H9 (cell line): ENCODE measurements at regions not wholly inside any gene's neighbourhood (a gene's known extent, or its start where the extent isn't known, plus 50 kb on each side); places are given as distances from the start of the nearest gene placed in this dataset.

Experiments
- DNase-seq: peaks from one replicate; pipeline ENCODE4 v3.0.0-alpha.2; 2017
- H2AFZ ChIP-seq: one replicate; pipeline ENCODE4 v1.6.1; 2013; ENCODE audit warnings: mild to moderate bottlenecking, low read length, control low read depth, moderate library complexity
- H2AK5ac ChIP-seq: 2 replicates; pipeline ENCODE4 v1.6.1; 2013; ENCODE audit warnings: low read length, control low read depth, mixed read lengths; ENCODE audit not compliant: insufficient read length
- H2BK120ac ChIP-seq: one replicate; pipeline ENCODE4 v1.6.1; 2013; ENCODE audit warnings: low read depth, mild to moderate bottlenecking, low read length, control low read depth, inconsistent platforms; ENCODE audit not compliant: poor library complexity, severe bottlenecking
- H2BK12ac ChIP-seq: 2 replicates; pipeline ENCODE4 v1.6.1; 2013; ENCODE audit warnings: low read length, control low read depth, mixed read lengths, low read depth; ENCODE audit not compliant: insufficient read length
- H2BK15ac ChIP-seq: 2 replicates; pipeline ENCODE4 v1.6.1; 2013; ENCODE audit warnings: low read depth, low read length, control low read depth
- H2BK20ac ChIP-seq: one replicate; pipeline ENCODE4 v1.6.1; 2013; ENCODE audit warnings: low read depth, mild to moderate bottlenecking, low read length, control low read depth, inconsistent platforms; ENCODE audit not compliant: poor library complexity, severe bottlenecking
- H2BK5ac ChIP-seq: 2 replicates; pipeline ENCODE4 v1.6.1; 2013; ENCODE audit warnings: low read length, control low read depth, mixed read lengths; ENCODE audit not compliant: insufficient read length
- H3K14ac ChIP-seq: 2 replicates; pipeline ENCODE4 v1.6.1; 2013; ENCODE audit warnings: low read length, control low read depth; ENCODE audit not compliant: insufficient read depth
- H3K18ac ChIP-seq: 2 replicates; pipeline ENCODE4 v1.6.1; 2013; ENCODE audit warnings: low read depth, mild to moderate bottlenecking, mixed read lengths, low read length, control low read depth; ENCODE audit not compliant: insufficient read length
- H3K23ac ChIP-seq: 2 replicates; pipeline ENCODE4 v1.6.1; 2013; ENCODE audit warnings: low read length, control low read depth, mixed read lengths, low read depth; ENCODE audit not compliant: insufficient read length
- H3K23me2 ChIP-seq: 2 replicates; pipeline ENCODE4 v1.6.1; 2013; ENCODE audit warnings: low read depth, mild to moderate bottlenecking, mixed read lengths, low read length, control low read depth; ENCODE audit not compliant: insufficient read length, poor library complexity, severe bottlenecking
- H3K27ac ChIP-seq: 2 replicates; pipeline ENCODE4 v1.5.1; 2013; ENCODE audit warnings: low read length, control low read depth, mixed read lengths, low read depth; ENCODE audit not compliant: insufficient read length
- H3K27me3 ChIP-seq: 2 replicates; pipeline ENCODE4 v1.6.1; 2013; ENCODE audit warnings: low read length, control low read depth, inconsistent platforms; ENCODE audit not compliant: insufficient read depth
- H3K4ac ChIP-seq: 2 replicates; pipeline ENCODE4 v1.6.1; 2013; ENCODE audit warnings: low read depth, mild to moderate bottlenecking, control low read depth, inconsistent platforms, low read length, moderate library complexity
- H3K4me1 ChIP-seq: 2 replicates; pipeline ENCODE4 v1.6.1; 2013; ENCODE audit warnings: low read length, control low read depth, inconsistent platforms; ENCODE audit not compliant: insufficient read depth
- H3K4me2 ChIP-seq: 2 replicates; pipeline ENCODE4 v1.6.1; 2013; ENCODE audit warnings: low read length, control low read depth, mixed read lengths; ENCODE audit not compliant: insufficient read length, insufficient read depth
- H3K56ac ChIP-seq: 2 replicates; pipeline ENCODE4 v1.6.1; 2013; ENCODE audit warnings: low read depth, mild to moderate bottlenecking, mixed read lengths, low read length, control low read depth; ENCODE audit not compliant: insufficient read length
- H3K79me1 ChIP-seq: 2 replicates; pipeline ENCODE4 v1.6.1; 2013; ENCODE audit warnings: low read depth, mild to moderate bottlenecking, moderate library complexity, low read length, control low read depth, inconsistent platforms; ENCODE audit not compliant: insufficient read depth, poor library complexity, severe bottlenecking
- H3K79me2 ChIP-seq: 2 replicates; pipeline ENCODE4 v1.6.1; 2013; ENCODE audit warnings: low read length, control low read depth, inconsistent platforms; ENCODE audit not compliant: insufficient read depth
- H3K9ac ChIP-seq: 2 replicates; pipeline ENCODE4 v1.6.1; 2013; ENCODE audit warnings: low read length, control low read depth, mixed read lengths; ENCODE audit not compliant: insufficient read length; ENCODE audit errors: extremely low read depth
- H3K9me3 ChIP-seq: one replicate; pipeline ENCODE4 v1.6.1; 2013; ENCODE audit warnings: low read depth, low read length, inconsistent platforms; ENCODE audit not compliant: control insufficient read depth
- H3T11ph ChIP-seq: one replicate; pipeline ENCODE4 v1.6.1; 2013; ENCODE audit warnings: mild to moderate bottlenecking, low read length, control low read depth, inconsistent platforms
- H4K20me1 ChIP-seq: one replicate; pipeline ENCODE4 v1.6.1; 2013; ENCODE audit not compliant: control insufficient read depth, insufficient read length, insufficient read depth
- H4K5ac ChIP-seq: 2 replicates; pipeline ENCODE4 v1.6.1; 2013; ENCODE audit warnings: low read depth, mild to moderate bottlenecking, mixed read lengths, low read length, control low read depth; ENCODE audit not compliant: insufficient read length
- H4K8ac ChIP-seq: replicated peaks from 2 replicates; pipeline ENCODE4 v1.6.1; 2013; ENCODE audit warnings: low read length, control low read depth, mixed read lengths, low read depth; ENCODE audit not compliant: insufficient read length
- H4K91ac ChIP-seq: 2 replicates; pipeline ENCODE4 v1.6.1; 2013; ENCODE audit warnings: low read depth, mild to moderate bottlenecking, moderate library complexity, mixed read lengths, low read length, control low read depth; ENCODE audit not compliant: insufficient read length
- H3K27ac Mint-ChIP-seq, 3 experiments: 2 replicates in 2 of 3; 3 replicates in 1 of 3; pipeline ENCODE4 v1.8.0; 2020 to 2021; ENCODE audit warnings: mixed read lengths in 3 of 3, mild to moderate bottlenecking in 1 of 3, moderate library complexity in 1 of 3
- H3K27me3 Mint-ChIP-seq: 2 replicates; pipeline ENCODE4 v1.8.0; 2021; ENCODE audit warnings: low read depth, mild to moderate bottlenecking, moderate library complexity, mixed read lengths
- H3K36me3 Mint-ChIP-seq, 3 experiments: 2 replicates in 2 of 3; 3 replicates in 1 of 3; pipeline ENCODE4 v1.8.0; 2020 to 2021; ENCODE audit warnings: low read depth in 3 of 3, mixed read lengths in 3 of 3; ENCODE audit not compliant: insufficient read depth in 1 of 3
- H3K4me1 Mint-ChIP-seq, 2 experiments: 2 replicates each; pipeline ENCODE4 v1.8.0; 2020; ENCODE audit warnings: mixed read lengths in 2 of 2
- H3K4me3 Mint-ChIP-seq, 2 experiments: 2 replicates in 1 of 2; 3 replicates in 1 of 2; pipeline ENCODE4 v1.8.0; 2020 to 2021; ENCODE audit warnings: mild to moderate bottlenecking in 2 of 2, mixed read lengths in 2 of 2, moderate library complexity in 1 of 2
- H3K9me3 Mint-ChIP-seq, 2 experiments: 2 replicates in 1 of 2; 3 replicates in 1 of 2; pipeline ENCODE4 v1.8.0; 2020; ENCODE audit warnings: mild to moderate bottlenecking in 2 of 2, mixed read lengths in 2 of 2, moderate library complexity in 1 of 2
- CTCF ChIP-seq: fragments of 200-600 bp; sonication (generic); conservative IDR thresholded peaks from 3 replicates; pipeline ENCODE4 v1.8.0; 2021; ENCODE audit warnings: antibody characterized with exemption, mild to moderate bottlenecking
- WGBS: extraction: QIAGEN DNeasy Blood & Tissue Kit; methylation state at CpG from one replicate; pipeline ENCODE4 v1.1.7; 2013; ENCODE audit warnings: missing lambda C conversion rate, low lambda C conversion rate, mixed read lengths; ENCODE audit not compliant: insufficient read length; ENCODE audit errors: extremely low coverage; 5-methylcytosine and 5-hydroxymethylcytosine counted together

GRCh38 chr7:3239291-3239691 is 61.8 kb upstream of the SDK1 start:
- H2BK20ac ChIP-seq: no peak overlapping the region
- H4K8ac ChIP-seq: no peak overlapping the region
- no peaks in the 10 kb centered on the region; the same call in 1 of the 2 replicates for H3K4me1 ChIP-seq
- H3K4ac ChIP-seq: no peak overlapping the region
- no peaks in the 10 kb centered on the region for H3K79me1 ChIP-seq
- H3K18ac ChIP-seq: no peak overlapping the region
- no peak for TF ChIP-seq CTCF
- no peak overlapping the region for H2AK5ac ChIP-seq
- no peak overlapping the region for H4K5ac ChIP-seq
- H3K23me2 ChIP-seq: no peaks in the 10 kb centered on the region
- H2BK120ac ChIP-seq: no peak overlapping the region
- no peak overlapping the region for H2BK5ac ChIP-seq
- H3K9me3 ChIP-seq: no peaks in the 10 kb centered on the region
- Mint-ChIP-seq H3K27ac (no peak overlapping the region), H3K9me3 (peaks cover 10 to 22% of the 10 kb centered on the region in 2 experiments), H3K4me1 (peaks cover 4 to 21% of the 10 kb centered on the region in 2 experiments; a peak in 3 of 4 replicates), H3K27me3 (peaks cover 6% of the 10 kb centered on the region), H3K4me3 (no peak overlapping the region), H3K36me3 (peaks cover 6 to 10% (median 6%) of the 10 kb centered on the region in 3 experiments; a peak in 6 of 7 replicates)
- DNase-seq: no peak
- no peak overlapping the region for H2BK12ac ChIP-seq
- no peak overlapping the region for H3K9ac ChIP-seq
- H3K27me3 ChIP-seq: no peaks in the 10 kb centered on the region
- no peak overlapping the region for H3K4me2 ChIP-seq
- H4K91ac ChIP-seq: no peak overlapping the region
- H3K27ac ChIP-seq: no peak overlapping the region
- H3K23ac ChIP-seq: no peak overlapping the region
- no CpG with 5 or more reads among the region's 12 CpGs for WGBS
- no peak overlapping the region for H3T11ph ChIP-seq
- no peaks in the 10 kb centered on the region for H3K79me2 ChIP-seq
- no peaks in the 10 kb centered on the region for H4K20me1 ChIP-seq
- no peak overlapping the region for H3K56ac ChIP-seq
- H3K14ac ChIP-seq: no peak overlapping the region; the same call in 1 of the 2 replicates
- H2AFZ ChIP-seq: no peak overlapping the region
- no peak overlapping the region for H2BK15ac ChIP-seq
